CD4-positive, alpha-beta T cell (primary cell): ENCODE measurements at regions not wholly inside any gene's neighbourhood (a gene's known extent, or its start where the extent isn't known, plus 50 kb on each side); places are given as distances from the start of the nearest gene placed in this dataset.

ENCODE experiments used
- ATAC-seq: fragments of 200-7000 bp; cut with Tn5 transposase; one replicate; pipeline ENCODE4 v1.10.0; 2022; ENCODE audit warnings: mild to moderate bottlenecking; ENCODE audit not compliant: poor library complexity
- CTCF ChIA-PET: fragments of 350-600 bp; sonication (Branson Sonifier 250); formaldehyde crosslinking; loops from one replicate; lab custom pipeline; 2021; ENCODE audit warnings: antibody characterized with exemption, inconsistent platforms; lab: Charles Lee
- POLR2A ChIA-PET: fragments of 350-600 bp; sonication (Branson Sonifier 250); formaldehyde crosslinking; loops from one replicate; lab custom pipeline; 2021; ENCODE audit warnings: antibody characterized with exemption, inconsistent platforms; lab: Charles Lee
- DNase-seq, 14 experiments: peaks; one replicate each; pipeline ENCODE4 v3.0.0-alpha.2; 2013 to 2020; ENCODE audit warnings: mixed read lengths in 2 of 14
- H3K27ac ChIP-seq, 2 donors: one replicate each; pipeline versions ENCODE4 v1.5.1 to v1.7.0; 2013; ENCODE audit warnings: low read length in 2 of 2, low read depth in 1 of 2, mild to moderate bottlenecking in 1 of 2
- H3K27me3 ChIP-seq, 2 experiments: 1 replicate in 1 of 2; 2 replicates in 1 of 2; pipeline versions ENCODE4 v1.6.1 to v1.7.0; 2013; ENCODE audit warnings: low read length in 2 of 2, control low read depth in 1 of 2, mild to moderate bottlenecking in 1 of 2, moderate library complexity in 1 of 2; ENCODE audit not compliant: insufficient read depth in 2 of 2, control insufficient read depth in 1 of 2
- H3K36me3 ChIP-seq: one replicate; pipeline ENCODE4 v1.6.1; 2013; ENCODE audit warnings: low read length, control low read depth; ENCODE audit not compliant: insufficient read depth
- H3K4me1 ChIP-seq: one replicate; pipeline ENCODE4 v1.6.1; 2013; ENCODE audit warnings: low read length, control low read depth; ENCODE audit not compliant: insufficient read depth
- H3K4me3 ChIP-seq: one replicate; pipeline ENCODE4 v1.5.1; 2013; ENCODE audit warnings: mild to moderate bottlenecking, low read length, moderate library complexity
- H3K9me3 ChIP-seq, 2 experiments: 1 replicate in 1 of 2; 2 replicates in 1 of 2; pipeline versions ENCODE4 v1.6.1 to v1.7.0; 2013; ENCODE audit warnings: low read length in 2 of 2, mild to moderate bottlenecking in 2 of 2, control low read depth in 1 of 2, moderate library complexity in 1 of 2; ENCODE audit not compliant: control insufficient read depth in 1 of 2, insufficient read depth in 1 of 2
- H3K27ac Mint-ChIP-seq: one replicate; pipeline ENCODE4 v1.8.0; 2020; ENCODE audit warnings: mixed read lengths
- H3K27me3 Mint-ChIP-seq: one replicate; pipeline ENCODE4 v1.8.0; 2021; ENCODE audit warnings: mixed read lengths
- H3K36me3 Mint-ChIP-seq: one replicate; pipeline ENCODE4 v1.8.0; 2021; ENCODE audit warnings: low read depth, mixed read lengths
- H3K4me1 Mint-ChIP-seq: one replicate; pipeline ENCODE4 v1.8.0; 2021; ENCODE audit warnings: low read depth, mixed read lengths
- H3K4me3 Mint-ChIP-seq: one replicate; pipeline ENCODE4 v1.8.0; 2020; ENCODE audit warnings: mild to moderate bottlenecking, mixed read lengths
- H3K9me3 Mint-ChIP-seq: one replicate; pipeline ENCODE4 v1.8.0; 2020; ENCODE audit warnings: mixed read lengths
- intact Hi-C, 2 experiments: fragments of 100-400 bp; cut with DNase I in 1 of 2; cut with micrococcal nuclease in 1 of 2; formaldehyde crosslinking; loops; one replicate each; pipeline versions ENCODE4 v1.15.1 to v1.9.0; 2023 to 2025; cut with DNase I, micrococcal nuclease
- TF ChIP-seq, protein P1 (sequence below): fragments of 200-600 bp; IDR thresholded peaks from one replicate; pipeline ENCODE4 v1.8.0; 2022; ENCODE audit warnings: antibody characterized with exemption, mild to moderate bottlenecking

DNA sequence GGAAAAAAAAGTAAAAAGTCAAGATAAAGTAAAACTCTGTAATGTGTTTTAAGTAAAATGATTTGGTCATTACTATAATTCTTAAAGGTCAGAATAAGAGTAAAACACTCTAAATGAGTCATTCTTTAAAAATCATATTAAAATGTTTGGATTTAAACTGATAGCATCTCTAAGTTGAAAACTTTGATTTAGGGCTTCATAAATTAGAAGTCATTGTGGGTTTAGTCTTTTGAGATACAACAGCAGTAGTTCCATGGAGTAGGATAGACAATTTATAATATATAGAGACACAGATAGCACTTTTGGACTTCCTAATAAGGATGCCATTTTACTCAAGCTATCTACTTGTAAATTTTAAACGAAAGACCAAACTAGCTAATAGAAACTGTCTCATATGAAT, 77.1 kb upstream of the PABPC4L start:
- Histone ChIP-seq H3K9me3 (no peaks in the 10 kb centered on the region), H3K36me3 (no peaks in the 10 kb centered on the region), H3K4me1 (no peaks in the 10 kb centered on the region), H3K27ac (no peak overlapping the region), H3K27me3 (no peaks in the 10 kb centered on the region), H3K4me3 (no peak overlapping the region)
- Mint-ChIP-seq H3K27ac (no peak overlapping the region), H3K4me3 (no peak overlapping the region), H3K27me3 (no peaks in the 10 kb centered on the region), H3K9me3 (no peaks in the 10 kb centered on the region), H3K36me3 (no peaks in the 10 kb centered on the region), H3K4me1 (no peaks in the 10 kb centered on the region)
- no peak for ATAC-seq
- DNase-seq: no peak
- CTCF ChIA-PET: no interaction called here
- TF ChIP-seq, protein P1, sequence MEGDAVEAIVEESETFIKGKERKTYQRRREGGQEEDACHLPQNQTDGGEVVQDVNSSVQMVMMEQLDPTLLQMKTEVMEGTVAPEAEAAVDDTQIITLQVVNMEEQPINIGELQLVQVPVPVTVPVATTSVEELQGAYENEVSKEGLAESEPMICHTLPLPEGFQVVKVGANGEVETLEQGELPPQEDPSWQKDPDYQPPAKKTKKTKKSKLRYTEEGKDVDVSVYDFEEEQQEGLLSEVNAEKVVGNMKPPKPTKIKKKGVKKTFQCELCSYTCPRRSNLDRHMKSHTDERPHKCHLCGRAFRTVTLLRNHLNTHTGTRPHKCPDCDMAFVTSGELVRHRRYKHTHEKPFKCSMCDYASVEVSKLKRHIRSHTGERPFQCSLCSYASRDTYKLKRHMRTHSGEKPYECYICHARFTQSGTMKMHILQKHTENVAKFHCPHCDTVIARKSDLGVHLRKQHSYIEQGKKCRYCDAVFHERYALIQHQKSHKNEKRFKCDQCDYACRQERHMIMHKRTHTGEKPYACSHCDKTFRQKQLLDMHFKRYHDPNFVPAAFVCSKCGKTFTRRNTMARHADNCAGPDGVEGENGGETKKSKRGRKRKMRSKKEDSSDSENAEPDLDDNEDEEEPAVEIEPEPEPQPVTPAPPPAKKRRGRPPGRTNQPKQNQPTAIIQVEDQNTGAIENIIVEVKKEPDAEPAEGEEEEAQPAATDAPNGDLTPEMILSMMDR: no peak
- intact Hi-C loops: no loop called here
- POLR2A ChIA-PET: no interaction called here

- ATAC-seq: no peak
- H3K27me3 Mint-ChIP-seq: no peaks in the 10 kb centered on the region
Measured at GRCh38 chr4:134276476-134276875, 74.9 kb upstream of the PABPC4L start.

DNA sequence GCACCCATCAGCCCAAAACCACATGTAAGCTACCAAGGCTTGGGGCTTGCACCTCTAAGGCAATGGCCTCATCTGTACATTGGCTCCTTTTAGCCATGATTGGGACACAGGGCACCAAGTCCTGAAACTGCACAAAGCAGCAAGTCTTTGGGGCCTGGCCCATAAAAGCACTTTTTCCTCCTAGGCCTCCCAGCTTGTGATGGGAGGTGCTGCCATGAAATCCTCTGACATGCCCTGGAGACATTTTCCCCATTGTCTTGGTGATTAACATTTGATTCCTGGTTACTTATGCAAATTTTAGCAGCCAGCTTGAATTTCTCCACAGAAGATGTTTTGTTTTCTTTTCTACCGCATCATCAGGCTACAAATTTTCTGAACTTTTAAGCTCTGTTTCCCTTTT, 58.5 kb upstream of the PABPC4L start:
- H3K27ac Mint-ChIP-seq: no peak overlapping the region
- no peak for DNase-seq

More at GRCh38 chr4:134276476-134276875, 74.9 kb upstream of the PABPC4L start:
- Mint-ChIP-seq H3K4me3 (no peak overlapping the region), H3K9me3 (peaks cover 11% of the 10 kb centered on the region), H3K27ac (no peak overlapping the region), H3K36me3 (no peaks in the 10 kb centered on the region), H3K4me1 (no peaks in the 10 kb centered on the region)
- ChIA-PET POLR2A (no interaction called here), CTCF (no interaction called here)
- intact Hi-C loops: no loop called here
- no peak for DNase-seq
- no peaks in the 10 kb centered on the region for H3K9me3 ChIP-seq
- no peaks in the 10 kb centered on the region for H3K27me3 ChIP-seq
- no peak overlapping the region for H3K27ac ChIP-seq
- no peaks in the 10 kb centered on the region for H3K36me3 ChIP-seq
- H3K4me3 ChIP-seq: no peak overlapping the region
- H3K4me1 ChIP-seq: no peaks in the 10 kb centered on the region
- TF ChIP-seq, protein P1: no peak

More for the DNA sequence above, 58.5 kb upstream of the PABPC4L start:
- no peaks in the 10 kb centered on the region for H3K27me3 Mint-ChIP-seq
- no peaks in the 10 kb centered on the region for H3K4me1 ChIP-seq
- no peaks in the 10 kb centered on the region for H3K27me3 ChIP-seq
- no peak overlapping the region for H3K27ac ChIP-seq
- no peak overlapping the region for H3K4me3 Mint-ChIP-seq
- H3K4me3 ChIP-seq: no peak overlapping the region
- CTCF ChIA-PET: no interaction called here
- H3K4me1 Mint-ChIP-seq: no peaks in the 10 kb centered on the region
- no peaks in the 10 kb centered on the region for H3K36me3 Mint-ChIP-seq
- peaks cover 5% of the 10 kb centered on the region for H3K9me3 Mint-ChIP-seq
- ATAC-seq: no peak
- no peaks in the 10 kb centered on the region for H3K36me3 ChIP-seq
- intact Hi-C loops: no loop called here
- TF ChIP-seq, protein P1: no peak
- H3K9me3 ChIP-seq: peaks cover 0 to 6% of the 10 kb centered on the region in 2 experiments
- POLR2A ChIA-PET: no interaction called here
